ENCODE measurements at regions not wholly inside any gene's neighbourhood (a gene's known extent, or its start where the extent isn't known, plus 50 kb on each side); places are given as distances from the start of the nearest gene placed in this dataset.
"Not testable (repeated sequence)": the region's sequence is repeated elsewhere in the genome, so short reads cannot be mapped to it uniquely, and the experiment has no call there.

GRCh38 chr5:162948677-162949076, 488.7 kb upstream of the CCNG1 start:
- Histone ChIP-seq H3K4me2 (ENCODE audit: low read depth, low read length, poor library complexity, severe bottlenecking) (no peak overlapping the region), H3K79me2 (ENCODE audit: insufficient read depth, low read length) (no peaks in the 10 kb centered on the region), H3K27ac (ENCODE audit: low read depth, low read length) (no peak overlapping the region), H3K27me3 (ENCODE audit: low read length) (no peaks in the 10 kb centered on the region), H3K9me2 (replicated peaks; ENCODE audit: insufficient read depth, low read length) (no peaks in the 10 kb centered on the region), H3K36me3 (ENCODE audit: low read length) (no peaks in the 10 kb centered on the region), H3K9ac (ENCODE audit: low read length) (no peak overlapping the region), H2AFZ (ENCODE audit: low read depth, low read length, severe bottlenecking) (no peak overlapping the region), H3K4me3 (ENCODE audit: insufficient read depth, low read length, poor library complexity, severe bottlenecking) (no peak overlapping the region), H3F3A (ENCODE audit: insufficient read depth) (no peaks in the 10 kb centered on the region), H4K20me1 (ENCODE audit: low read depth, low read length) (0 out of 2 replicates have a peak, but pooled peaks cover 3% of the 10 kb centered on the region), H3K9me3 (ENCODE audit: insufficient read depth, low read length) (no peaks in the 10 kb centered on the region)
- TF ChIP-seq CTCF (IDR thresholded peaks at IDR 0.05; ENCODE audit: insufficient read depth, low read length, poor library complexity, severe bottlenecking): no peak
- TF ChIP-seq EZH2phosphoT487 (conservative IDR thresholded peaks at IDR 0.05; ENCODE audit: low read length): no peak

GRCh38 chr5:162956570-162956969, 480.8 kb upstream of the CCNG1 start:
- Histone ChIP-seq H2AFZ (ENCODE audit: low read depth, low read length, severe bottlenecking) (no peak overlapping the region), H3K4me2 (ENCODE audit: low read depth, low read length, poor library complexity, severe bottlenecking) (no peak overlapping the region), H3K27me3 (ENCODE audit: low read length) (no peaks in the 10 kb centered on the region), H3K27ac (ENCODE audit: low read depth, low read length) (no peak overlapping the region), H3K4me3 (ENCODE audit: insufficient read depth, low read length, poor library complexity, severe bottlenecking) (no peak overlapping the region), H3K9me3 (ENCODE audit: insufficient read depth, low read length) (no peaks in the 10 kb centered on the region), H3F3A (ENCODE audit: insufficient read depth) (no peaks in the 10 kb centered on the region), H3K36me3 (ENCODE audit: low read length) (no peaks in the 10 kb centered on the region), H4K20me1 (ENCODE audit: low read depth, low read length) (0 out of 2 replicates have a peak, but pooled peaks cover 3% of the 10 kb centered on the region), H3K9me2 (replicated peaks; ENCODE audit: insufficient read depth, low read length) (no peaks in the 10 kb centered on the region), H3K9ac (ENCODE audit: low read length) (no peak overlapping the region), H3K79me2 (ENCODE audit: insufficient read depth, low read length) (no peaks in the 10 kb centered on the region)
- TF ChIP-seq CTCF (IDR thresholded peaks at IDR 0.05; ENCODE audit: insufficient read depth, low read length, poor library complexity, severe bottlenecking): no peak
- TF ChIP-seq EZH2phosphoT487 (conservative IDR thresholded peaks at IDR 0.05; ENCODE audit: low read length): no peak

DNA sequence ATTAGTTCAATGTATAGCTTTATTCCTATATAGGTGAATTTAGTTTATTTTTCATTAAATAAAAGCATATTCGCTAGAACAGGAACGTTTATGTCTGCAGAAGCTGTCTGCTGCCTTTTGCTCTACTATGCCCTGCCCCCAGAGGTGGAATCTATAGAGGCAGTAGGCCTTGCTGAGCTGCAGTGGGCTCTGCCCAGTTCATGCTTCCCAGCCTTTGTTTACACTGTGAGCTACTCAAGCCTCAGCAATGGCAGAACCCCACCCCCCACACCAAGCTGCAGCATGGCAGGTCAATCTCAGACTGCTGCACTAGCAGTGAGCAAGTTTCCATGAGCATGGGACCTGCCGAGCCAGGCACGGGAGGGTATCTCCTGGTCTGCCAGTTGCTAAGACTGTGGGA, 473.3 kb upstream of the CCNG1 start:
- H3K9me2 ChIP-seq (replicated peaks; ENCODE audit: insufficient read depth, low read length); H3K9me3 ChIP-seq (ENCODE audit: insufficient read depth, low read length); H3K79me2 ChIP-seq (ENCODE audit: insufficient read depth, low read length); H3K4me3 ChIP-seq (ENCODE audit: insufficient read depth, low read length, poor library complexity, severe bottlenecking); H3K9ac ChIP-seq (ENCODE audit: low read length); H3K27ac ChIP-seq (ENCODE audit: low read depth, low read length); H4K20me1 ChIP-seq (ENCODE audit: low read depth, low read length); H3K4me2 ChIP-seq (ENCODE audit: low read depth, low read length, poor library complexity, severe bottlenecking); H2AFZ ChIP-seq (ENCODE audit: low read depth, low read length, severe bottlenecking); H3F3A ChIP-seq (ENCODE audit: insufficient read depth); H3K36me3 ChIP-seq (ENCODE audit: low read length); H3K27me3 ChIP-seq (ENCODE audit: low read length): not testable (repeated sequence)

DNA sequence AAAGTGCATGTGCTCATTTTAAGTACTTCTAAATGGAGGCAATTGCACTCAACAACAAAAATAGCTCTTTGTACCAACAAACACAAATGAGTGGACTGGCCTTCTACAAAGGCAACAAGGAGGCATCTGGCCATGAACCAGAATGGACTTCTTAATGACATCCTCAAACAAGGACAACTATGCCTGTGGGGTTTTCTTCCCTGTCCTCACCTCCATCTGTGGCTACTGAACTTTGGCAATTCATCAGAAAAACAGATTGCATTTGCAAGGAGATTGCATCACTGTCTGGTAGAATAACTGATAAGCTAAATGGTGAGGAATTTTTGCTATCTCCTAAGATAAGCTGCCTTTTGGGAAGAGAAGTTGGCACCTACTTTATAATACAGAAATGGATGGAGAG, 447.3 kb upstream of the CCNG1 start:
- no peaks in the 10 kb centered on the region for H3K9me3 ChIP-seq (ENCODE audit: insufficient read depth, low read length)
- H3F3A ChIP-seq (ENCODE audit: insufficient read depth): no peaks in the 10 kb centered on the region
- H3K9me2 ChIP-seq (replicated peaks; ENCODE audit: insufficient read depth, low read length): no peaks in the 10 kb centered on the region
- no peak overlapping the region for H3K27ac ChIP-seq (ENCODE audit: low read depth, low read length)
- H3K9ac ChIP-seq (ENCODE audit: low read length): no peak overlapping the region
- H3K4me2 ChIP-seq (ENCODE audit: low read depth, low read length, poor library complexity, severe bottlenecking): no peak overlapping the region
- H3K27me3 ChIP-seq (ENCODE audit: low read length): no peaks in the 10 kb centered on the region
- no peaks in the 10 kb centered on the region for H3K36me3 ChIP-seq (ENCODE audit: low read length)
- no peak overlapping the region for H2AFZ ChIP-seq (ENCODE audit: low read depth, low read length, severe bottlenecking)
- H4K20me1 ChIP-seq (ENCODE audit: low read depth, low read length): no peaks in the 10 kb centered on the region
- H3K79me2 ChIP-seq (ENCODE audit: insufficient read depth, low read length): no peaks in the 10 kb centered on the region
- H3K4me3 ChIP-seq (ENCODE audit: insufficient read depth, low read length, poor library complexity, severe bottlenecking): no peak overlapping the region
- TF ChIP-seq CTCF (IDR thresholded peaks at IDR 0.05; ENCODE audit: insufficient read depth, low read length, poor library complexity, severe bottlenecking): no peak
- TF ChIP-seq EZH2phosphoT487 (conservative IDR thresholded peaks at IDR 0.05; ENCODE audit: low read length): no peak

Data from SU-DHL-6 (cell line).